Liver (tissue), 3 donors: ENCODE measurements at regions not wholly inside any gene's neighbourhood (a gene's known extent, or its start where the extent isn't known, plus 50 kb on each side); places are given as distances from the start of the nearest gene placed in this dataset.

ENCODE experiments used
- EGR1 ChIP-seq, 2 donors: IDR thresholded peaks; 2 replicates each; pipeline ENCODE4 v1.6.1; 2016 to 2018; ENCODE audit warnings: antibody characterized with exemption in 2 of 2, low read depth in 2 of 2
- FOXA1 ChIP-seq: IDR thresholded peaks from 2 replicates; pipeline ENCODE4 v1.6.1; 2016; ENCODE audit warnings: antibody characterized with exemption
- GABPA ChIP-seq, 2 donors: IDR thresholded peaks in 1 of 2; conservative IDR thresholded peaks in 1 of 2; 2 replicates each; pipeline ENCODE4 v1.6.1; 2016; ENCODE audit warnings: antibody characterized with exemption in 2 of 2, mild to moderate bottlenecking in 1 of 2, moderate library complexity in 1 of 2
- HNF4A ChIP-seq, 2 donors: conservative IDR thresholded peaks; 2 replicates each; pipeline ENCODE4 v1.6.1; 2016; ENCODE audit warnings: antibody characterized with exemption in 2 of 2, mild to moderate bottlenecking in 2 of 2
- JUND ChIP-seq, 2 donors: IDR thresholded peaks; 2 replicates each; pipeline ENCODE4 v1.6.1; 2016; ENCODE audit warnings: antibody characterized with exemption in 2 of 2
- NR2F2 ChIP-seq: IDR thresholded peaks from 2 replicates; pipeline ENCODE4 v1.6.1; 2016; ENCODE audit warnings: antibody characterized with exemption
- TAF1 ChIP-seq: conservative IDR thresholded peaks from 2 replicates; pipeline ENCODE4 v1.6.1; 2016; ENCODE audit warnings: antibody characterized with exemption, mild to moderate bottlenecking
- TF ChIP-seq, protein P1 (sequence below): fragments of 150-350 bp; IDR thresholded peaks from 2 replicates; pipeline ENCODE4 v1.5.1; 2017; ENCODE audit warnings: improper control_type of control experiment, low read depth, low read length; ENCODE audit not compliant: missing input control
- TF ChIP-seq, protein P2 (sequence below): IDR thresholded peaks from 2 replicates; pipeline ENCODE4 v1.6.1; 2016; ENCODE audit warnings: antibody characterized with exemption, mild to moderate bottlenecking
- donor health status: healthy.
- donor health status: healthy.

GRCh38 chr11:25628030-25628429, 703.9 kb upstream of the ANO3 start:
- TF ChIP-seq NR2F2 (no peak), JUND (IDR thresholded peaks at IDR 0.05) (no peak), GABPA (IDR thresholded peaks at IDR 0.05 in 1 of 2, conservative IDR thresholded peaks at IDR 0.05 in 1 of 2) (no peak), FOXA1 (no peak), EGR1 (IDR thresholded peaks at IDR 0.05; ENCODE audit: low read depth in 2 of 2) (no peak), TAF1 (no peak), HNF4A (conservative IDR thresholded peaks at IDR 0.05) (no peak)
- TF ChIP-seq, protein P1, sequence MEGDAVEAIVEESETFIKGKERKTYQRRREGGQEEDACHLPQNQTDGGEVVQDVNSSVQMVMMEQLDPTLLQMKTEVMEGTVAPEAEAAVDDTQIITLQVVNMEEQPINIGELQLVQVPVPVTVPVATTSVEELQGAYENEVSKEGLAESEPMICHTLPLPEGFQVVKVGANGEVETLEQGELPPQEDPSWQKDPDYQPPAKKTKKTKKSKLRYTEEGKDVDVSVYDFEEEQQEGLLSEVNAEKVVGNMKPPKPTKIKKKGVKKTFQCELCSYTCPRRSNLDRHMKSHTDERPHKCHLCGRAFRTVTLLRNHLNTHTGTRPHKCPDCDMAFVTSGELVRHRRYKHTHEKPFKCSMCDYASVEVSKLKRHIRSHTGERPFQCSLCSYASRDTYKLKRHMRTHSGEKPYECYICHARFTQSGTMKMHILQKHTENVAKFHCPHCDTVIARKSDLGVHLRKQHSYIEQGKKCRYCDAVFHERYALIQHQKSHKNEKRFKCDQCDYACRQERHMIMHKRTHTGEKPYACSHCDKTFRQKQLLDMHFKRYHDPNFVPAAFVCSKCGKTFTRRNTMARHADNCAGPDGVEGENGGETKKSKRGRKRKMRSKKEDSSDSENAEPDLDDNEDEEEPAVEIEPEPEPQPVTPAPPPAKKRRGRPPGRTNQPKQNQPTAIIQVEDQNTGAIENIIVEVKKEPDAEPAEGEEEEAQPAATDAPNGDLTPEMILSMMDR = no peak
- TF ChIP-seq, protein P2, sequence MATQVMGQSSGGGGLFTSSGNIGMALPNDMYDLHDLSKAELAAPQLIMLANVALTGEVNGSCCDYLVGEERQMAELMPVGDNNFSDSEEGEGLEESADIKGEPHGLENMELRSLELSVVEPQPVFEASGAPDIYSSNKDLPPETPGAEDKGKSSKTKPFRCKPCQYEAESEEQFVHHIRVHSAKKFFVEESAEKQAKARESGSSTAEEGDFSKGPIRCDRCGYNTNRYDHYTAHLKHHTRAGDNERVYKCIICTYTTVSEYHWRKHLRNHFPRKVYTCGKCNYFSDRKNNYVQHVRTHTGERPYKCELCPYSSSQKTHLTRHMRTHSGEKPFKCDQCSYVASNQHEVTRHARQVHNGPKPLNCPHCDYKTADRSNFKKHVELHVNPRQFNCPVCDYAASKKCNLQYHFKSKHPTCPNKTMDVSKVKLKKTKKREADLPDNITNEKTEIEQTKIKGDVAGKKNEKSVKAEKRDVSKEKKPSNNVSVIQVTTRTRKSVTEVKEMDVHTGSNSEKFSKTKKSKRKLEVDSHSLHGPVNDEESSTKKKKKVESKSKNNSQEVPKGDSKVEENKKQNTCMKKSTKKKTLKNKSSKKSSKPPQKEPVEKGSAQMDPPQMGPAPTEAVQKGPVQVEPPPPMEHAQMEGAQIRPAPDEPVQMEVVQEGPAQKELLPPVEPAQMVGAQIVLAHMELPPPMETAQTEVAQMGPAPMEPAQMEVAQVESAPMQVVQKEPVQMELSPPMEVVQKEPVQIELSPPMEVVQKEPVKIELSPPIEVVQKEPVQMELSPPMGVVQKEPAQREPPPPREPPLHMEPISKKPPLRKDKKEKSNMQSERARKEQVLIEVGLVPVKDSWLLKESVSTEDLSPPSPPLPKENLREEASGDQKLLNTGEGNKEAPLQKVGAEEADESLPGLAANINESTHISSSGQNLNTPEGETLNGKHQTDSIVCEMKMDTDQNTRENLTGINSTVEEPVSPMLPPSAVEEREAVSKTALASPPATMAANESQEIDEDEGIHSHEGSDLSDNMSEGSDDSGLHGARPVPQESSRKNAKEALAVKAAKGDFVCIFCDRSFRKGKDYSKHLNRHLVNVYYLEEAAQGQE = no peak
